Epithelial cell of esophagus (primary cell): ENCODE measurements at regions not wholly inside any gene's neighbourhood (a gene's known extent, or its start where the extent isn't known, plus 50 kb on each side); places are given as distances from the start of the nearest gene placed in this dataset.

Experiments
- DNase-seq: peaks from one replicate; pipeline ENCODE4 v3.0.0; 2010; ENCODE audit warnings: low read depth
- H3K4me3 ChIP-seq: 2 replicates; pipeline ENCODE4 v1.5.1; 2011; ENCODE audit warnings: mild to moderate bottlenecking, low read length, control low read depth
- TF ChIP-seq, protein P1 (sequence below): IDR thresholded peaks from 2 replicates; pipeline ENCODE4 v1.5.1; 2011; ENCODE audit warnings: low read depth, mild to moderate bottlenecking, low read length, control low read depth, inconsistent platforms; ENCODE audit not compliant: insufficient read depth; ENCODE audit errors: missing control alignments

DNA sequence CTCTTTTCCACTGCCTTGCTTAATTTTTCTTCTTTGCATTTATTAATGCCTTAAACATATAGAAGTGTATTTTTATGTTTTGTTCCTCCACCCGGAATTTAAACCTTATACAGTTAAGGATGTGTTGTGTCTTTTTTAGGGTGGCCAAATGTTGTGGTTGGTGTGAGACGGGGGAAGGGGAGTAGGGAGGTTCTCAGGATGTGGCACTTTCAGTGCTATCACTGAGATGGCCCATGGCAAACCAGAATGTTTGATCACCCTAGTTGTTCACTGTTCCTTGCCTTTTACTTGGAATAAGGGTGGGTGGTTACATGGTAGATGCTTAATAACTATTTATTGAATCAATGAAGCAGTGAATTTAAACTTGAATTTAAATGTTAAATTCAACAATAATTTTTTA is 216.0 kb upstream of the SLITRK1 start:
- H3K4me3 ChIP-seq: no peak overlapping the region
- no peak for DNase-seq
- TF ChIP-seq, protein P1, sequence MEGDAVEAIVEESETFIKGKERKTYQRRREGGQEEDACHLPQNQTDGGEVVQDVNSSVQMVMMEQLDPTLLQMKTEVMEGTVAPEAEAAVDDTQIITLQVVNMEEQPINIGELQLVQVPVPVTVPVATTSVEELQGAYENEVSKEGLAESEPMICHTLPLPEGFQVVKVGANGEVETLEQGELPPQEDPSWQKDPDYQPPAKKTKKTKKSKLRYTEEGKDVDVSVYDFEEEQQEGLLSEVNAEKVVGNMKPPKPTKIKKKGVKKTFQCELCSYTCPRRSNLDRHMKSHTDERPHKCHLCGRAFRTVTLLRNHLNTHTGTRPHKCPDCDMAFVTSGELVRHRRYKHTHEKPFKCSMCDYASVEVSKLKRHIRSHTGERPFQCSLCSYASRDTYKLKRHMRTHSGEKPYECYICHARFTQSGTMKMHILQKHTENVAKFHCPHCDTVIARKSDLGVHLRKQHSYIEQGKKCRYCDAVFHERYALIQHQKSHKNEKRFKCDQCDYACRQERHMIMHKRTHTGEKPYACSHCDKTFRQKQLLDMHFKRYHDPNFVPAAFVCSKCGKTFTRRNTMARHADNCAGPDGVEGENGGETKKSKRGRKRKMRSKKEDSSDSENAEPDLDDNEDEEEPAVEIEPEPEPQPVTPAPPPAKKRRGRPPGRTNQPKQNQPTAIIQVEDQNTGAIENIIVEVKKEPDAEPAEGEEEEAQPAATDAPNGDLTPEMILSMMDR: no peak

DNA sequence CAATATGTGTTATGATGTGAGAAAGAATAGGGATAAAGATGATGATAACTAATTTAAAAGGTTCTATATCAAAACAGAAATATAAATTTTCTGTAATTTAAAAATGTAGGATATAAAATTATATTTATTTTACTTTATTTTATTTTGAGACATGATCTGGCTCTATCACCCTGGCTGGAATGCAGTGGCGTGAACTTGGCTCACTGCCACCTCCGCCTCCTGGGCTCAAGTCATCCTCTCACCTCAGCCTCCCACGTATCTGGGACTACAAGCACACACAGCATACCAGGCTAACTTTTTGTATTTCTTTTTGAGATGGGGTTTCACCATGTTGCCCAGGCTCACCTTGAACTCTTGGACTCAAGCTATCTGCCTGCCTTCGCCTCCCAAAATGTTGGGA is 214.9 kb upstream of the SLITRK1 start:
- TF ChIP-seq, protein P1: no peak
- no peak for DNase-seq
- H3K4me3 ChIP-seq: no peak overlapping the region

DNA sequence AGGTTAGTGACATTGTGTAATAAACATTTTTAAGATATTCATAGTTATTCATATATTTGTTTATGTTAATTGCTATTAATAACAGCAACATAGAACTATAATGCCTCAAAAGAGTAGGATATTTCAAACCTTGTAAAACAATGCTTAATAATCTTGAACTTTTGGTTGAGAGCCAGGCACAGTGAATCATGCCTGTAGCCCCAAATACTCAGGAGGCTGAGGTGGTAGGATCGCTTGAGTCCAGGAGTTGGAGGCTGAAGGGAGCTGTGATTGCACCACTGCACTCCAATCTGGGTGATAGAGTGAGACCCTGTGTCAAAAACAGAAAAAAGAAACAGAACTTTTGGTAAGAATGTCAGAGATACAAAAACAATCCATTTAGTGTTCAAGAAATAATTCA is 213.9 kb upstream of the SLITRK1 start:
- TF ChIP-seq, protein P1: no peak
- DNase-seq: peak; percentile 25

DNA sequence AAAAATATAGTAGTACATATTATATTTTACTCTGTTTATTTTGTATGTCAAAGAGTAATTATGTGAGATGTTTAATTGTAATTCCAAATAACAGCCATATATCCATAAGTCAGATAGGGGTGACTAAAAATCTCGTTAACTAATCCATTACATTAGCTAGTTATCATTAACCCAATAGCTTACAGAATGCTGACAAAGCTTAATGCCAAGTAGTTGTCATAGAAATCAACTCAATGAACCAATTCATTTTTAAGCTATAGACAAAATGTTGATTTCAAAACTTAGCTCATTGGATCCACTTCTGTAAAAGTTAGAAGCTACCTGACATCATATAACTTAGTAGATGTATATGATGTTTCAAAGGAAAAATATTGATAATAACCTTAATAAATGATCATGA is 206.7 kb upstream of the SLITRK1 start:
- TF ChIP-seq, protein P1: no peak
- no peak overlapping the region for H3K4me3 ChIP-seq
- DNase-seq: no peak

More for the DNA sequence above, 213.9 kb upstream of the SLITRK1 start:
- no peak overlapping the region for H3K4me3 ChIP-seq

DNA sequence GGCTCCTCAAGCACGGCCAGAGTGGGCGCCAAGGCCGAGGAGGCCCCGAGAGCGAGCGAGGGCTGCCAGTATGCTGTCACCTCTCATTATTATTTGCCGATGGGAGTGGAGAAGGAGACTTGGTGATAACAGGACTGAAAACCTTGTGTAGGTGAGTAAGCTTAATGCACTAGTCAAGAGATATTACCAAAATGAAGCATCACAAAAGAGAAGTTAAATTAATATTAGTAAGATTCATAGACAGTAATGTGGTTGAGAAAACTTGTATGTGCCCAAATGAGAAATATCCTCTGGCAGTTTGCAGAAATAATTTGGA is 204.5 kb upstream of the SLITRK1 start:
- TF ChIP-seq, protein P1: no peak
- DNase-seq: no peak
- H3K4me3 ChIP-seq: peak overlapping the region; percentile 37

DNA sequence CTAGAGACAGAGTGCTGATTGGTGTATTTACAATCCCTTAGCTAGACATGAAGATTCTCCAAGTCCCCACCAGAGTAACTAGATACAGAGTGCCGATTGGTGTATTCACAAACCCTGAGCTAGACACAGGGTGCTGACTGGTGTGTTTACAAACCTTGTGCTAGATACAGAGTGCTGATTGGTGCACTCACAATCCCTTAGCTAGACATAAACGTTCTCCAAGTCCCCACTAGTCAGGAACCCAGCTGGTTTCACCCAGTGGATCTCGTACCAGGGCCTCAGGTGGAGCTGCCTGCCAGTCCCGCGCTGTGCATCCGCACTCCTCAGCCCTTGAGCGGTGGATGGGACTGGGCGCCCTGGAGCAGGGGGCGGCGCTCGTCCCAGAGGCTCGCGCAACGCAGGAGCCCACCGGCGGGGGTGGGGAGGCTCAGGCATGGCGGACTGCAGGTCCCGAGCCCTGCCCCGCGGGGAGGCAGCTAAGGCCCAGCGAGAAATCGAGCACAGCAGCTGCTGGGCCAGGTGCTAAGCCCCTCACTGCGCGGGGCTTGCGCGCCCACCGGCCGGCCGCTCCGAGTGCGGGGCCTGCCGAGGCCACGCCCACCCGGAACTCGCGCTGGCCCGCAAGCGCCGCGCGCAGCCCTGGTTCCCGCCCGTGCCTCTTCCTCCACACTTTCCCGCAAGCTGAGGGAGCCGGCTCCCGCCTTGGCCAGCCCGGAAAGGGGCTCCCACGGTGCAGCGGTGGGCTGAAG is 204.0 kb upstream of the SLITRK1 start:
- DNase-seq: peak; percentile 3
- peak overlapping the region; percentile 37 for H3K4me3 ChIP-seq

DNA sequence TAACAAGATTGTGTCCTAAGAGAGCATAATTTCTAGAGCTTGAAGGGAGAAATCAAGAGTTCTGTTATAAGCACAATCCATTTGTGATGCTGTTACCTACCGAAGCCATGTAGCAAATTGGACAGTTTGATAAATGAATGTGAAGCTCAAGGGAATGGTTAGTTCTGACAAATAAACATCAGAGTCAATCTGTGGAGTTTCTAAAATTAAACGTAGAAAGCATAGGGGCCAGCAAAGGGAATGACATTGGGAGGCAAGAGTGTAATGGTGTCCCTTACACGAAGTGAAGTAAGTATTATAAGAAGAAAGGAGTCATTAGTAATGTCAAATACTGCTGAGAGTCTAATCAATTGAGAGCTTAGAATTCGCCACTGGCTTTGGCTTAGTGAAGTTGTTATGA is 200.2 kb upstream of the SLITRK1 start:
- H3K4me3 ChIP-seq: no peak overlapping the region
- TF ChIP-seq, protein P1: no peak
- no peak for DNase-seq
